ENCODE measurements at regions not wholly inside any gene's neighbourhood (a gene's known extent, or its start where the extent isn't known, plus 50 kb on each side); places are given as distances from the start of the nearest gene placed in this dataset.

GRCh38 chr16:59440502-59440901, 706.4 kb upstream of the GOT2 start:
- TF ChIP-seq, protein P1, sequence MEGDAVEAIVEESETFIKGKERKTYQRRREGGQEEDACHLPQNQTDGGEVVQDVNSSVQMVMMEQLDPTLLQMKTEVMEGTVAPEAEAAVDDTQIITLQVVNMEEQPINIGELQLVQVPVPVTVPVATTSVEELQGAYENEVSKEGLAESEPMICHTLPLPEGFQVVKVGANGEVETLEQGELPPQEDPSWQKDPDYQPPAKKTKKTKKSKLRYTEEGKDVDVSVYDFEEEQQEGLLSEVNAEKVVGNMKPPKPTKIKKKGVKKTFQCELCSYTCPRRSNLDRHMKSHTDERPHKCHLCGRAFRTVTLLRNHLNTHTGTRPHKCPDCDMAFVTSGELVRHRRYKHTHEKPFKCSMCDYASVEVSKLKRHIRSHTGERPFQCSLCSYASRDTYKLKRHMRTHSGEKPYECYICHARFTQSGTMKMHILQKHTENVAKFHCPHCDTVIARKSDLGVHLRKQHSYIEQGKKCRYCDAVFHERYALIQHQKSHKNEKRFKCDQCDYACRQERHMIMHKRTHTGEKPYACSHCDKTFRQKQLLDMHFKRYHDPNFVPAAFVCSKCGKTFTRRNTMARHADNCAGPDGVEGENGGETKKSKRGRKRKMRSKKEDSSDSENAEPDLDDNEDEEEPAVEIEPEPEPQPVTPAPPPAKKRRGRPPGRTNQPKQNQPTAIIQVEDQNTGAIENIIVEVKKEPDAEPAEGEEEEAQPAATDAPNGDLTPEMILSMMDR (IDR thresholded peaks at IDR 0.05; ENCODE audit: insufficient read depth, low read depth, low read length): no peak
- H3K4me3 ChIP-seq (ENCODE audit: low read depth, low read length): no peak overlapping the region
- no peak for DNase-seq (ENCODE audit: low read depth)

- TF ChIP-seq, protein P1 (IDR thresholded peaks at IDR 0.05; ENCODE audit: insufficient read depth, low read depth, low read length): no peak
- H3K4me3 ChIP-seq (ENCODE audit: low read depth, low read length): no peak overlapping the region
- no peak for DNase-seq (ENCODE audit: low read depth)
Measured at GRCh38 chr16:59432896-59433295, 698.8 kb upstream of the GOT2 start.

GRCh38 chr16:59432276-59432675, 698.2 kb upstream of the GOT2 start:
- TF ChIP-seq, protein P1 (IDR thresholded peaks at IDR 0.05; ENCODE audit: insufficient read depth, low read depth, low read length): no peak
- no peak overlapping the region for H3K4me3 ChIP-seq (ENCODE audit: low read depth, low read length)
- no peak for DNase-seq (ENCODE audit: low read depth)

GRCh38 chr16:59424714-59425273, 690.7 kb upstream of the GOT2 start:
- DNase-seq (ENCODE audit: low read depth): no peak
- TF ChIP-seq, protein P1 (IDR thresholded peaks at IDR 0.05; ENCODE audit: insufficient read depth, low read depth, low read length): no peak
- H3K4me3 ChIP-seq (ENCODE audit: low read depth, low read length): no peak overlapping the region

- no peak overlapping the region for H3K4me3 ChIP-seq (ENCODE audit: low read depth, low read length)
- TF ChIP-seq, protein P1 (IDR thresholded peaks at IDR 0.05; ENCODE audit: insufficient read depth, low read depth, low read length): peak; percentile 26
- no peak for DNase-seq (ENCODE audit: low read depth)
Measured at GRCh38 chr16:59411961-59412841, 678.1 kb upstream of the GOT2 start.

- DNase-seq (ENCODE audit: low read depth): no peak
- TF ChIP-seq, protein P1 (IDR thresholded peaks at IDR 0.05; ENCODE audit: insufficient read depth, low read depth, low read length): no peak
- H3K4me3 ChIP-seq (ENCODE audit: low read depth, low read length): no peak overlapping the region
Measured at GRCh38 chr16:59410451-59410850, 676.3 kb upstream of the GOT2 start.

All from fibroblast of villous mesenchyme (primary cell).